ENCODE measurements at regions not wholly inside any gene's neighbourhood (a gene's known extent, or its start where the extent isn't known, plus 50 kb on each side); places are given as distances from the start of the nearest gene placed in this dataset.

- no peak overlapping the region for H3K27ac ChIP-seq
- no peaks in the 10 kb centered on the region for H3K36me3 ChIP-seq
- no peaks in the 10 kb centered on the region for H3K4me1 ChIP-seq
- H3K4me3 ChIP-seq, result no peak overlapping the region
- H3K9me3 ChIP-seq (replicated peaks), result no peaks in the 10 kb centered on the region
- H3K27me3 ChIP-seq, result no peaks in the 10 kb centered on the region
- DNase-seq, result no peak
These were observed 549.9 kb upstream of the DPPA4 start for GRCh38 chr3:109887293-109887692.

DNA sequence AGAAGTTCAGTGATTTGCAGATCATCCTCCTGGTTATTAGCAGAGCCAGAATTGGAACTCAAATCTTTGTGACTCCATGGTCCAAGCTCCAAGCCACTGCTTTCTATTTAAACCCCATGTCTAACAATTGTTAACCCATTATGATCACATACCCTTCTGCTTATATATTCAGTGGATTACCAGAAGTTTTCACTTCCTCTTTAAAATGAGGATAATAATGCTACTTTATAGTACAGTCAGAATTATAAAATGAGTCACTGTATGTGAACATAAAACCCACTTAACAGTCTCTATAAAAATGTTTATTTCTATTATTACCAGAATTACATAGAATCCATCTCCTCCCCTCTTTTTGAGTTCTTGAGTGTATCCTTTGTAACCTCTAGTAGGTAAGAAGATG lies 550.7 kb upstream of the DPPA4 start:
- Histone ChIP-seq H3K27ac (no peak overlapping the region), H3K4me1 (no peaks in the 10 kb centered on the region), H3K36me3 (no peaks in the 10 kb centered on the region), H3K9me3 (replicated peaks) (no peaks in the 10 kb centered on the region), H3K27me3 (no peaks in the 10 kb centered on the region), H3K4me3 (no peak overlapping the region)
- DNase-seq, result no peak

GRCh38 chr3:109897734-109898133 lies 560.4 kb upstream of the DPPA4 start:
- no peaks in the 10 kb centered on the region for H3K27me3 ChIP-seq
- no peak for DNase-seq
- no peaks in the 10 kb centered on the region for H3K4me1 ChIP-seq
- no peak overlapping the region for H3K27ac ChIP-seq
- H3K36me3 ChIP-seq, result no peaks in the 10 kb centered on the region
- H3K4me3 ChIP-seq, result no peak overlapping the region
- H3K9me3 ChIP-seq (replicated peaks), result no peaks in the 10 kb centered on the region

- no peak overlapping the region for H3K27ac ChIP-seq
- H3K4me1 ChIP-seq, result no peaks in the 10 kb centered on the region
- H3K27me3 ChIP-seq, result no peaks in the 10 kb centered on the region
- no peak for DNase-seq
- no peaks in the 10 kb centered on the region for H3K36me3 ChIP-seq
- H3K4me3 ChIP-seq, result no peak overlapping the region
- no peaks in the 10 kb centered on the region for H3K9me3 ChIP-seq (replicated peaks)
These were observed 562.6 kb upstream of the DPPA4 start for GRCh38 chr3:109899925-109900324.

GRCh38 chr3:109900783-109901182 lies 563.4 kb upstream of the DPPA4 start:
- Histone ChIP-seq H3K36me3 (no peaks in the 10 kb centered on the region), H3K27ac (no peak overlapping the region), H3K9me3 (replicated peaks) (no peaks in the 10 kb centered on the region), H3K4me1 (no peaks in the 10 kb centered on the region), H3K27me3 (no peaks in the 10 kb centered on the region), H3K4me3 (no peak overlapping the region)
- DNase-seq, result no peak

- H3K9me3 ChIP-seq (replicated peaks), result no peaks in the 10 kb centered on the region
- no peak overlapping the region for H3K27ac ChIP-seq
- H3K4me1 ChIP-seq, result no peaks in the 10 kb centered on the region
- DNase-seq, result no peak
- no peaks in the 10 kb centered on the region for H3K36me3 ChIP-seq
- no peak overlapping the region for H3K4me3 ChIP-seq
- H3K27me3 ChIP-seq, result no peaks in the 10 kb centered on the region
These were observed 565.2 kb upstream of the DPPA4 start for GRCh38 chr3:109902549-109902948.

DNA sequence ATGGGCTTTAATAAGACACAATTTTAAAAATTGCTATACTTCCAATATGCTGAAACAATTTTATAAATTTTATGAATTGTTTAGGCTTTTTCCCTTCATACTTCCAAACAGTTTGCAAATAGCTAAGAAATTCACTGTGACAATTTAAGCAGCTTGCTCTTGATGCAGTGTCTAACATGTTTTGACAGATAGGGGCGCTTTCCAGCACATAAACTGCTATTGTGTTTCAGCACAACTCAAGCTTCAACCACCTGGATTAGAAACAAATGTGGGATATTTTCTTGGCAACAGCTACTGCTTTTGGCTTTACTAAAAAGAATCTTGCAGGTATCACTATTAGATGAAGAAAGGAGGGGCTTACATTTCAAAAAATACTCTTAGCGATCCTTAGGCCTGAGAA lies 565.8 kb upstream of the DPPA4 start:
- Histone ChIP-seq H3K4me1 (no peaks in the 10 kb centered on the region), H3K27ac (no peak overlapping the region), H3K4me3 (no peak overlapping the region), H3K36me3 (no peaks in the 10 kb centered on the region), H3K27me3 (no peaks in the 10 kb centered on the region), H3K9me3 (replicated peaks) (no peaks in the 10 kb centered on the region)
- no peak for DNase-seq

GRCh38 chr3:109910772-109911171 lies 573.4 kb upstream of the DPPA4 start:
- Histone ChIP-seq H3K9me3 (replicated peaks) (no peaks in the 10 kb centered on the region), H3K27me3 (no peaks in the 10 kb centered on the region), H3K4me1 (no peaks in the 10 kb centered on the region), H3K4me3 (no peak overlapping the region), H3K36me3 (no peaks in the 10 kb centered on the region), H3K27ac (no peak overlapping the region)
- no peak for DNase-seq

DNA sequence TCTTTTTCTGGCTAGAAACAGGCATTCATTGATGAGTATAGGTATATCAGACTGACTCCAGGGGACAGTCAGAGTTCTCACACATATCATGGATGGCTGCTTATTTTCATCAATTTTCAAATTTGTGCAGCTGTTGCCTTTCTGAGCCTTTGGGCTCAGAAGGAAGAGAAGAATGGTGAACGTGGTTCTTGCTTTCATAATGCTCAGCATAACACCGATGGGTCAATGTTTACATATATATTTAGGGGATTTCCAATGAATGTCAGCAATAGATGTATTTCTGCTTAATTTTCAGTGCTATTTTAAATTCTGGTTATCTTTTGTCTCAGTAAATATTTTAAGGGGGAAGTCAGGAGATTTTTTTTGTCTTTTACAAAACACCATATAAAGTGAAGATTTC lies 581.4 kb upstream of the DPPA4 start:
- Histone ChIP-seq H3K4me1 (peaks cover 21% of the 10 kb centered on the region), H3K4me3 (no peak overlapping the region), H3K36me3 (no peaks in the 10 kb centered on the region), H3K27ac (no peak overlapping the region), H3K27me3 (no peaks in the 10 kb centered on the region), H3K9me3 (replicated peaks) (no peaks in the 10 kb centered on the region)
- DNase-seq, result peak in 1 of 2 experiments; percentile 19

DNA sequence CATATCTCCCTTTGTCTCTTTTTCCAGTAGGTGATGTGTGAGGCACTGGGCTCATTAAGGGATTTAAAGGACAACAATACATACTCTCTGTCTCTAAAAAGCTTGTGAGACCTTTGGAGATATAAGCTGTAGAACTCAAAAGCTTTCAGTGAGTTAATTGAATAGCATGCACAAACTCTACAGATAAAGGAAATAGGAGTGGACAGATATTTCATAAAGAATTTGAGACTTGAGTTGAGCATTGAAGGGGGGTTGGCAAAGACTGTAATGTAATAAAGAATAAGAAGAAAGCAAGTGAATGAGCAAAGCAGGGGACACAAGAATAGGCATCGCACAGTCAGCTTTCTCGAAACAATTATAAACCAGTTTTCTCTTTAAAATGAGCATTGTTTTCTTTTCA lies 583.4 kb upstream of the DPPA4 start:
- Histone ChIP-seq H3K27ac (no peak overlapping the region), H3K4me1 (peaks cover 21% of the 10 kb centered on the region)
- DNase-seq, result no peak

GRCh38 chr3:109921509-109921908 lies 584.2 kb upstream of the DPPA4 start:
- Histone ChIP-seq H3K4me1 (peaks cover 21% of the 10 kb centered on the region), H3K27ac (peak overlapping the region; percentile 78), H3K36me3 (no peaks in the 10 kb centered on the region), H3K9me3 (replicated peaks) (no peaks in the 10 kb centered on the region), H3K27me3 (no peaks in the 10 kb centered on the region), H3K4me3 (peak overlapping the region; percentile 49)
- peak; percentile 43 to 83 for DNase-seq

More for the DNA sequence above, 583.4 kb upstream of the DPPA4 start:
- Histone ChIP-seq H3K9me3 (replicated peaks) (no peaks in the 10 kb centered on the region), H3K27me3 (no peaks in the 10 kb centered on the region), H3K36me3 (no peaks in the 10 kb centered on the region), H3K4me3 (no peak overlapping the region)

DNA sequence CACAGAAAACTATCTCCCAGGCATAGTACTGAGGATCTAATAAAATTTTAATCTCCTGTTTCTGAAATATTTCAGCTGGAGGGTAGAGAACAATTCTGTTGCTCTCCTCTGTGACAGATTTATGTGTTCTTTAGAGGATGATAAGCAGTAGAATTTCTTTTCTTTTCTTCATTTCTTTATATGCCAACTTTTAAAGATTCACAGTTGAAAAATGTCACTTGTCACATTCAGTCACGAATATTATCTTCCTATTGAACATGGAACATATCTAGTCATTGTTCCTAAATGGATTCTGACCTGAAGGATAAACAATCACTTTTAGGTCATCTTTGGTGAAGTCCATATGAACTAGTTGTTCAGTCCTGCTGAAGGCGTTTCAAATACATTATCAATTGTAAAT lies 585.5 kb upstream of the DPPA4 start:
- H3K27me3 ChIP-seq, result no peaks in the 10 kb centered on the region
- peak overlapping the region; percentile 9; the same call in 1 of the 2 replicates for H3K27ac ChIP-seq
- no peaks in the 10 kb centered on the region for H3K36me3 ChIP-seq
- DNase-seq, result no peak
- H3K4me3 ChIP-seq, result no peak overlapping the region
- no peaks in the 10 kb centered on the region for H3K9me3 ChIP-seq (replicated peaks)
- H3K4me1 ChIP-seq, result peaks cover 33% of the 10 kb centered on the region

GRCh38 chr3:109923431-109923830 lies 586.1 kb upstream of the DPPA4 start:
- H3K9me3 ChIP-seq (replicated peaks), result no peaks in the 10 kb centered on the region
- H3K36me3 ChIP-seq, result no peaks in the 10 kb centered on the region
- H3K27ac ChIP-seq, result peak overlapping the region; percentile 9; the same call in 1 of the 2 replicates
- peak in 1 of 2 experiments; percentile 25 for DNase-seq
- H3K27me3 ChIP-seq, result no peaks in the 10 kb centered on the region
- no peak overlapping the region for H3K4me3 ChIP-seq
- H3K4me1 ChIP-seq, result peaks cover 33% of the 10 kb centered on the region

- no peak for DNase-seq
- H3K36me3 ChIP-seq, result no peaks in the 10 kb centered on the region
These were observed 586.9 kb upstream of the DPPA4 start for GRCh38 chr3:109924196-109924595.

GRCh38 chr3:109926376-109926775 lies 589.0 kb upstream of the DPPA4 start:
- 0 out of 2 replicates have a peak overlapping the region, but pooled peaks have one; percentile 58 for H3K27ac ChIP-seq
- no peak for DNase-seq
- H3K4me3 ChIP-seq, result no peak overlapping the region

More at GRCh38 chr3:109924196-109924595, 586.9 kb upstream of the DPPA4 start:
- H3K9me3 ChIP-seq (replicated peaks), result no peaks in the 10 kb centered on the region
- H3K4me3 ChIP-seq, result no peak overlapping the region
- H3K27ac ChIP-seq, result no peak overlapping the region
- peaks cover 30% of the 10 kb centered on the region for H3K4me1 ChIP-seq
- no peaks in the 10 kb centered on the region for H3K27me3 ChIP-seq

GRCh38 chr3:109927161-109927560 lies 589.8 kb upstream of the DPPA4 start:
- Histone ChIP-seq H3K4me3 (no peak overlapping the region), H3K4me1 (peaks cover 22% of the 10 kb centered on the region), H3K27ac (peak overlapping the region; percentile 58), H3K27me3 (no peaks in the 10 kb centered on the region), H3K36me3 (no peaks in the 10 kb centered on the region), H3K9me3 (replicated peaks) (no peaks in the 10 kb centered on the region)
- DNase-seq, result peak; percentile 40 to 74

More at GRCh38 chr3:109926376-109926775, 589.0 kb upstream of the DPPA4 start:
- Histone ChIP-seq H3K27me3 (no peaks in the 10 kb centered on the region), H3K4me1 (peaks cover 27% of the 10 kb centered on the region), H3K36me3 (no peaks in the 10 kb centered on the region), H3K9me3 (replicated peaks) (no peaks in the 10 kb centered on the region)

All from SJCRH30 (cell line).